Sigmoid colon (tissue), 6 donors: ENCODE measurements at regions not wholly inside any gene's neighbourhood (a gene's known extent, or its start where the extent isn't known, plus 50 kb on each side); places are given as distances from the start of the nearest gene placed in this dataset.
"Not testable (repeated sequence)": the region's sequence is repeated elsewhere in the genome, so short reads cannot be mapped to it uniquely, and the experiment has no call there.

Experiments
- DNase-seq: peaks from one replicate; pipeline ENCODE4 v3.0.0-alpha.2; 2019
- H3K27ac ChIP-seq, 4 donors: fragments of 200-600 bp; sonication (generic); one replicate each; pipeline ENCODE4 v1.5.1; 2016 to 2019; ENCODE audit warnings: mild to moderate bottlenecking in 1 of 4
- H3K27me3 ChIP-seq, 3 donors: fragments of 200-600 bp; sonication (generic); one replicate each; pipeline ENCODE4 v1.5.1; 2019; ENCODE audit warnings: mild to moderate bottlenecking in 1 of 3
- H3K36me3 ChIP-seq, 4 donors: fragments of 200-600 bp; sonication (generic); one replicate each; pipeline ENCODE4 v1.5.1; 2016 to 2019
- H3K4me1 ChIP-seq, 4 donors: fragments of 200-600 bp; sonication (generic); one replicate each; pipeline ENCODE4 v1.5.1; 2017 to 2019
- H3K4me3 ChIP-seq, 4 donors: fragments of 200-600 bp; sonication (generic); one replicate each; pipeline ENCODE4 v1.5.1; 2017 to 2019; ENCODE audit warnings: mild to moderate bottlenecking in 2 of 4, moderate library complexity in 1 of 4
- H3K9me3 ChIP-seq, 4 donors: fragments of 200-600 bp in 3 of 4; sonication (generic) in 3 of 4; one replicate each; pipeline versions ENCODE4 v1.5.1 to v1.6.1; 2013 to 2019
- CTCF ChIP-seq, 4 experiments: fragments of 450-650 bp in 3 of 4; fragments of 200-600 bp in 1 of 4; IDR thresholded peaks; one replicate each; pipeline ENCODE4 v1.5.1; 2016 to 2019; ENCODE audit warnings: antibody characterized with exemption in 4 of 4, mild to moderate bottlenecking in 3 of 4, moderate library complexity in 2 of 4
- EP300 ChIP-seq, 4 donors: sonication (generic); formaldehyde crosslinking; IDR thresholded peaks; one replicate each; pipeline ENCODE4 v1.6.1; 2017; ENCODE audit warnings: antibody characterized with exemption in 4 of 4
- POLR2A ChIP-seq, 2 donors: fragments of 450-650 bp; IDR thresholded peaks; one replicate each; pipeline ENCODE4 v1.6.1; 2016; ENCODE audit warnings: antibody characterized with exemption in 2 of 2, mild to moderate bottlenecking in 2 of 2, moderate library complexity in 2 of 2
- POLR2AphosphoS5 ChIP-seq, 4 donors: sonication (generic); formaldehyde crosslinking; IDR thresholded peaks; one replicate each; pipeline ENCODE4 v1.6.1; 2017; ENCODE audit warnings: antibody characterized with exemption in 4 of 4
- WGBS, 2 donors: extraction: QIAGEN DNeasy Blood & Tissue Kit; methylation state at CpG; one replicate each; pipeline ENCODE4 v1.1.7; 2013; 5-methylcytosine and 5-hydroxymethylcytosine counted together
- intact Hi-C: fragments of 100-400 bp; cut with DNase I; formaldehyde crosslinking; loops from one replicate; pipeline ENCODE4 v1.15.1; 2023
- donor health status: healthy with polysubstance abuse.
- donor health status: healthy.

- TF ChIP-seq CTCF (IDR thresholded peaks at IDR 0.05) (no peak), EP300 (IDR thresholded peaks at IDR 0.05) (no peak), POLR2A (IDR thresholded peaks at IDR 0.05) (no peak), POLR2AphosphoS5 (IDR thresholded peaks at IDR 0.05) (no peak)
- Histone ChIP-seq H3K36me3 (no peaks in the 10 kb centered on the region), H3K27me3 (no peaks in the 10 kb centered on the region), H3K4me1 (no peaks in the 10 kb centered on the region), H3K4me3 (no peak overlapping the region), H3K9me3 (no peaks in the 10 kb centered on the region), H3K27ac (no peak overlapping the region)
- DNase-seq, result no peak
- intact Hi-C loops, result no loop called here
- WGBS, 2 donors, result 74 to 89% methylated on average over 2 of the region's 2 CpGs
Measured at GRCh38 chr7:109460296-109460695, 890.6 kb downstream of the DNAJB9 start.

GRCh38 chr7:109462171-109462570 lies 892.5 kb downstream of the DNAJB9 start:
- WGBS, 2 donors, result 67 to 71% methylated on average over 3 of the region's 3 CpGs
- Histone ChIP-seq H3K27me3 (no peaks in the 10 kb centered on the region), H3K27ac (no peak overlapping the region), H3K4me1 (no peaks in the 10 kb centered on the region), H3K36me3 (no peaks in the 10 kb centered on the region), H3K4me3 (no peak overlapping the region), H3K9me3 (no peaks in the 10 kb centered on the region)
- TF ChIP-seq POLR2AphosphoS5 (IDR thresholded peaks at IDR 0.05), result no peak
- TF ChIP-seq CTCF (IDR thresholded peaks at IDR 0.05), result no peak
- TF ChIP-seq POLR2A (IDR thresholded peaks at IDR 0.05), result no peak
- no peak for TF ChIP-seq EP300 (IDR thresholded peaks at IDR 0.05)
- intact Hi-C loops, result no loop called here
- no peak for DNase-seq

GRCh38 chr7:109467729-109468128 lies 898.1 kb downstream of the DNAJB9 start:
- H3K27me3 ChIP-seq, H3K36me3 ChIP-seq, DNase-seq, H3K9me3 ChIP-seq, H3K4me3 ChIP-seq, H3K4me1 ChIP-seq, intact Hi-C loops, H3K27ac ChIP-seq: not testable (repeated sequence)
- WGBS, 2 donors, result 86 to 90% methylated on average over 4 of the region's 4 CpGs

GRCh38 chr7:109473172-109473571 lies 903.5 kb downstream of the DNAJB9 start:
- Histone ChIP-seq H3K9me3 (no peaks in the 10 kb centered on the region), H3K27me3 (no peaks in the 10 kb centered on the region), H3K36me3 (no peaks in the 10 kb centered on the region), H3K4me1 (no peaks in the 10 kb centered on the region), H3K4me3 (no peak overlapping the region), H3K27ac (no peak overlapping the region)
- DNase-seq, result no peak
- no peak for TF ChIP-seq EP300 (IDR thresholded peaks at IDR 0.05)
- TF ChIP-seq POLR2AphosphoS5 (IDR thresholded peaks at IDR 0.05), result no peak
- no peak for TF ChIP-seq POLR2A (IDR thresholded peaks at IDR 0.05)
- TF ChIP-seq CTCF (IDR thresholded peaks at IDR 0.05), result no peak
- WGBS, 2 donors, result 88 to 91% methylated on average over 1 of the region's 1 CpG
- intact Hi-C loops, result no loop called here

GRCh38 chr7:109476409-109476808 lies 906.7 kb downstream of the DNAJB9 start:
- Histone ChIP-seq H3K27ac (no peak overlapping the region), H3K4me1 (no peaks in the 10 kb centered on the region), H3K36me3 (no peaks in the 10 kb centered on the region), H3K4me3 (no peak overlapping the region), H3K9me3 (no peaks in the 10 kb centered on the region), H3K27me3 (no peaks in the 10 kb centered on the region)
- no peak for DNase-seq
- intact Hi-C loops, result no loop called here
- no peak for TF ChIP-seq CTCF (IDR thresholded peaks at IDR 0.05)
- TF ChIP-seq POLR2AphosphoS5 (IDR thresholded peaks at IDR 0.05), result no peak
- no peak for TF ChIP-seq POLR2A (IDR thresholded peaks at IDR 0.05)
- 72 to 77% methylated on average over 3 of the region's 3 CpGs for WGBS, 2 donors
